AG04450 (cell line): ENCODE measurements at regions not wholly inside any gene's neighbourhood (a gene's known extent, or its start where the extent isn't known, plus 50 kb on each side); places are given as distances from the start of the nearest gene placed in this dataset.
A peak's percentile ranks its signal among the peaks of the same experiment; 100 is the strongest.

ENCODE experiments used
- CTCF ChIA-PET: fragments of 300-600, 350-600 bp; formaldehyde crosslinking; extraction: SDS; loops from one replicate; lab custom pipeline; 2022; ENCODE audit warnings: antibody characterized with exemption, inconsistent platforms; lab: Charles Lee
- POLR2A ChIA-PET: fragments of 350-600 bp; formaldehyde crosslinking; extraction: SDS; loops from one replicate; lab custom pipeline; 2021; ENCODE audit warnings: antibody characterized with exemption, inconsistent platforms; lab: Yijun Ruan, JAX
- DNase-seq: peaks from one replicate; pipeline ENCODE4 v3.0.0-alpha.2; 2011; ENCODE audit warnings: low read depth, low spot score
- H3K27ac ChIP-seq: one replicate; pipeline ENCODE4 v1.5.1; 2012; ENCODE audit warnings: low read depth, low read length, control low read depth
- H3K27me3 ChIP-seq: one replicate; pipeline ENCODE4 v1.6.0; 2012; ENCODE audit warnings: low read length; ENCODE audit not compliant: control insufficient read depth, insufficient read depth
- H3K4me3 ChIP-seq: 2 replicates; pipeline ENCODE4 v1.5.1; 2011; ENCODE audit warnings: mild to moderate bottlenecking, low read depth, low read length, control low read depth
- H3K9me3 ChIP-seq: 2 replicates; pipeline ENCODE4 v1.5.1; 2012; ENCODE audit warnings: low read length; ENCODE audit not compliant: control insufficient read depth, insufficient read depth
- TF ChIP-seq, protein P1 (sequence below): IDR thresholded peaks from 2 replicates; pipeline ENCODE4 v1.5.1; 2011; ENCODE audit warnings: low read depth, low read length, control low read depth, inconsistent platforms

DNA sequence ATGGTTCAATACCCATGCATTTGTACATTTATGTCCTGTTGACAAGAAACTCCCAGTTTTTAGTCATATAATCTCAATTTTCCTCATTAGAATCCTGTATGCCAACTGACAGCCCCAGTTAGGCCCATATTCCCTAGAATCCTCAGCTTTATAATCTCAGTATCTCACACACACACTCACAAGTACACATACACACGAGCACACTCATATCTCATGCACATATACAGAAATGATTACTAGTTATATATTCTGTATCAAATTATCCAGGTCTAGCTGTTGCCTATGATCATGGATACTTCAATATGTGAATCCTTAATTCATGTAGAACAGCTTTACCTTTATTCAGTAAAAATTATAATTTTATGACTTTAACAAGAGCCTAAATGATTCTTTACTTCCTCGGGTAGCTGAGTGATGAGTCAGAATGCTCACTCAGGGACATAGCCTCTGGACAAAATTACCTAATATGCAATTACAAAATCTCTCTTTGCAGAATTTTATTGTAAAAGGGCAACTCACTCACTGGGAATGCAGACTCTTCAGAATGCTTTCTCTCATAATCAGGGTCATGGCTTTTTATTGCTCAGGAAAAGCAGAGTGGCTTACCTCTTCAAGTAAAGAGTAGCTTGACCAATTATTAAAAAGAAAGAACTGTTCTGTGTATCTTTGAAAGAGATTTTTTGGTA, 193.6 kb upstream of the PIK3C3 start:
- Histone ChIP-seq H3K27ac (no peak overlapping the region), H3K4me3 (no peak overlapping the region), H3K9me3 (no peaks in the 10 kb centered on the region), H3K27me3 (no peaks in the 10 kb centered on the region)
- POLR2A ChIA-PET: interaction anchor here (0.8 kb wide), 1 partner anchor 129 kb away, joined by 4 read pairs; no protein-coding TSS in a partner anchor
- CTCF ChIA-PET: interaction anchor here (0.6 to 1.1 kb wide), 2 partner anchors 180 to 353 kb away, joined by 3 to 4 read pairs; no protein-coding TSS in a partner anchor
- TF ChIP-seq, protein P1, sequence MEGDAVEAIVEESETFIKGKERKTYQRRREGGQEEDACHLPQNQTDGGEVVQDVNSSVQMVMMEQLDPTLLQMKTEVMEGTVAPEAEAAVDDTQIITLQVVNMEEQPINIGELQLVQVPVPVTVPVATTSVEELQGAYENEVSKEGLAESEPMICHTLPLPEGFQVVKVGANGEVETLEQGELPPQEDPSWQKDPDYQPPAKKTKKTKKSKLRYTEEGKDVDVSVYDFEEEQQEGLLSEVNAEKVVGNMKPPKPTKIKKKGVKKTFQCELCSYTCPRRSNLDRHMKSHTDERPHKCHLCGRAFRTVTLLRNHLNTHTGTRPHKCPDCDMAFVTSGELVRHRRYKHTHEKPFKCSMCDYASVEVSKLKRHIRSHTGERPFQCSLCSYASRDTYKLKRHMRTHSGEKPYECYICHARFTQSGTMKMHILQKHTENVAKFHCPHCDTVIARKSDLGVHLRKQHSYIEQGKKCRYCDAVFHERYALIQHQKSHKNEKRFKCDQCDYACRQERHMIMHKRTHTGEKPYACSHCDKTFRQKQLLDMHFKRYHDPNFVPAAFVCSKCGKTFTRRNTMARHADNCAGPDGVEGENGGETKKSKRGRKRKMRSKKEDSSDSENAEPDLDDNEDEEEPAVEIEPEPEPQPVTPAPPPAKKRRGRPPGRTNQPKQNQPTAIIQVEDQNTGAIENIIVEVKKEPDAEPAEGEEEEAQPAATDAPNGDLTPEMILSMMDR: no peak
- peak; percentile 55 for DNase-seq

DNA sequence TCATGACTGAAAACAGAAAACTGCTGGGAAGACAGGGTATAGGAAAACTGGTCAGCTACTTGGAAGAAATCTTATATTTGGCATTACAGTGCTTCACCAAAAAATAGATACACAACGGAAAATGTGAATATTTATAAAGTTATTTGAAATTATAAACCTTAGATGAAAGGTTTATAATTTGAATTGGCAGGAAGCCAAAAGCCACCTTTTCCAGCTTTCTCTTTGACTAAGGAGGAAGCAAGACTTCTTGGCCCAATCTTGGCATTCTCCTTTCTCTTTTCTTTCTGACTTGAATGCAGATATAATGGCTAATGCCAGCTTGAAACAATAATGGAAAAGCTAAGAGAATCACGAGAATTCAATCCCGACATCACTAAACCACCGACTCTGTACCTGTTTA, 196.5 kb upstream of the PIK3C3 start:
- Histone ChIP-seq H3K27me3 (no peaks in the 10 kb centered on the region), H3K27ac (no peak overlapping the region), H3K9me3 (no peaks in the 10 kb centered on the region), H3K4me3 (no peak overlapping the region)
- POLR2A ChIA-PET: no interaction called here
- CTCF ChIA-PET: no interaction called here
- DNase-seq: no peak
- TF ChIP-seq, protein P1: no peak

DNA sequence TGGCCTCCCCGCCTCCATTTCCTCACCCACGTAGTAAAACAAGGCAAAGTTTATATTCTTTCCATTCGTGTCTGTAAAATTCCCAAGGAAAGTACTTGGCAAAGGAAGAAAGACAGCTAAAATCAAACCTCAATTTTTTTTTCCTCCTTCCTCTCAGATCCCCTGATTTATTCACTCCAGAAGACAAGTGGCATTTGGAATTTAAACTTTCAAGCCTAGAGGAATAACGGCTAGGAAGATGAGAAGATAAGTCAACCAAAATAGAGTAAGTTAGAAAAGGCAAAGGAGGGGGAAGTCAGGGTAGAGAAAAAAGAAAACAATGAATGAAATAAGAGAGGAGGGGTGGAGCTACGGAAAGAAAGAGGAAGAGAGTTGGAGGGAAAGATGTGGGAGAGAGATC, 198.9 kb upstream of the PIK3C3 start:
- DNase-seq: no peak
- ChIA-PET POLR2A (no interaction called here), CTCF (no interaction called here)
- H3K27ac ChIP-seq: no peak overlapping the region
- TF ChIP-seq, protein P1: no peak
- H3K4me3 ChIP-seq: no peak overlapping the region
- H3K9me3 ChIP-seq: no peaks in the 10 kb centered on the region
- H3K27me3 ChIP-seq: no peaks in the 10 kb centered on the region

DNA sequence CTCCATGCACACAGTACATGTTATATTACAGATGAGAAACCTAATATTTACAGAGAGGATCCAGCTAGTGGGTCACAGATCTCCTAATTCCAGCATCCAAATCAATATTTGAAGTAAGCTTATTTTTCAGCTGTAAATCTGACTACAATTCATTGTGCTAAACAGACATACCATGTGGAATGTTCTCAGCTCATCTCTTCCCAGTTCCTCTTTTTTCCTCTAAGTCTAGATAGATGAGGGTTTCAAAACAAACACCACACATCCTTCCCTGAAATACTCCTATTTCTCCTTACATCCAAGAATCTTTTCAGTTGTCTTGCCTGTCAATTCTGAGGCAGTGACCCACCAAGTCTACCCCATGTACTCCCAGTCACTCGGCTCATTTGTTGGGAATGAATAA, 200.7 kb upstream of the PIK3C3 start:
- TF ChIP-seq, protein P1: no peak
- Histone ChIP-seq H3K9me3 (no peaks in the 10 kb centered on the region), H3K4me3 (no peak overlapping the region), H3K27me3 (no peaks in the 10 kb centered on the region), H3K27ac (no peak overlapping the region)
- ChIA-PET CTCF (no interaction called here), POLR2A (no interaction called here)
- no peak for DNase-seq

DNA sequence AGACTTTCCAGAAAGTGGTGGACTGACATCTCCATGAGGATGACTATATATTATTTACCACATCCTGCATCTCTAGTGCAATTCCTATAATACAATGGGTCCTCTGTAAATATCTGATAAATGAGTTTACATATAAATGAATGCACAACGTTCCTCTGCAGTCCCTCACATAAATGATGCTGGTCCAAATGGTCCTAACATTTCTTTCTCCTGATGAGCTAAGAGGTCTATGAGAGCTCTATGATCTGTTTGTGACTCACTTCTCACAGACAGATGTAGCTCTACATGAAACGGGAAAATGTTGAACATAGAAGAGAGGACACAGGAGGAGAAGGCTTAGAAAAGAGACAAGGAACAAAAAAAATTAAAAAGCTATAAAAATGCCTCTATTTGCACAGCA, 201.2 kb upstream of the PIK3C3 start:
- H3K4me3 ChIP-seq: no peak overlapping the region
- ChIA-PET CTCF (no interaction called here), POLR2A (no interaction called here)
- H3K27ac ChIP-seq: no peak overlapping the region
- no peak for DNase-seq
- H3K27me3 ChIP-seq: no peaks in the 10 kb centered on the region
- H3K9me3 ChIP-seq: no peaks in the 10 kb centered on the region
- TF ChIP-seq, protein P1: no peak
